Activated CD4-positive, alpha-beta T cell treated with anti-CD3 and anti-CD28 coated beads, Interleukin-2, Interleukin-4, amounts not matched to agents 100 ng/mL and 50 ng/mL, durations not matched to agents 16 hours and 8 hours (primary cell): ENCODE measurements at regions not wholly inside any gene's neighbourhood (a gene's known extent, or its start where the extent isn't known, plus 50 kb on each side); places are given as distances from the start of the nearest gene placed in this dataset.
"Not testable (repeated sequence)": the region's sequence is repeated elsewhere in the genome, so short reads cannot be mapped to it uniquely, and the experiment has no call there.

Experiments
- DNase-seq: peaks from one replicate; pipeline ENCODE4 v3.0.0-alpha.2; 2020; ENCODE audit warnings: low spot score

- no peak for DNase-seq
Measured at GRCh38 chr10:78210976-78211375, 177.3 kb downstream of the RPS24 start.

- no peak for DNase-seq
Measured at GRCh38 chr10:78211561-78212051, 177.9 kb downstream of the RPS24 start.

GRCh38 chr10:78212060-78212785 lies 178.6 kb downstream of the RPS24 start:
- no peak for DNase-seq

GRCh38 chr10:78212786-78213175 lies 179.1 kb downstream of the RPS24 start:
- no peak for DNase-seq

- no peak for DNase-seq
Measured at GRCh38 chr10:78214955-78215354, 181.3 kb downstream of the RPS24 start.

GRCh38 chr10:78215645-78216044 lies 182.0 kb downstream of the RPS24 start:
- DNase-seq, result no peak

- no peak for DNase-seq
Measured at GRCh38 chr10:78217336-78217735, 183.7 kb downstream of the RPS24 start.

- no peak for DNase-seq
Measured at GRCh38 chr10:78218798-78219490, 185.3 kb downstream of the RPS24 start.

- not testable (repeated sequence) for DNase-seq
Measured at GRCh38 chr10:78219568-78219967, 185.9 kb downstream of the RPS24 start.

GRCh38 chr10:78220781-78221180 lies 187.1 kb downstream of the RPS24 start:
- no peak for DNase-seq

- no peak for DNase-seq
Measured at GRCh38 chr10:78222096-78222790, 188.6 kb downstream of the RPS24 start.

- DNase-seq, result no peak
Measured at GRCh38 chr10:78223088-78223487, 189.4 kb downstream of the RPS24 start.

GRCh38 chr10:78224602-78225001 lies 190.9 kb downstream of the RPS24 start:
- DNase-seq, result no peak

- DNase-seq, result no peak
Measured at GRCh38 chr10:78225594-78225993, 191.9 kb downstream of the RPS24 start.

- no peak for DNase-seq
Measured at GRCh38 chr10:78229489-78229888, 195.8 kb downstream of the RPS24 start.

GRCh38 chr10:78229950-78230675 lies 196.4 kb downstream of the RPS24 start:
- no peak for DNase-seq

- no peak for DNase-seq
Measured at GRCh38 chr10:78231327-78231726, 197.7 kb downstream of the RPS24 start.

- no peak for DNase-seq
Measured at GRCh38 chr10:78231939-78232338, 198.3 kb downstream of the RPS24 start.

GRCh38 chr10:78236416-78237015 lies 202.9 kb downstream of the RPS24 start:
- no peak for DNase-seq

- not testable (repeated sequence) for DNase-seq
Measured at GRCh38 chr10:78237951-78238350, 204.3 kb downstream of the RPS24 start.

- DNase-seq, result no peak
Measured at GRCh38 chr10:78247266-78247665, 213.6 kb downstream of the RPS24 start.

GRCh38 chr10:78247821-78248220 lies 214.2 kb downstream of the RPS24 start:
- DNase-seq, result no peak
